ENCODE measurements at regions not wholly inside any gene's neighbourhood (a gene's known extent, or its start where the extent isn't known, plus 50 kb on each side); places are given as distances from the start of the nearest gene placed in this dataset.

DNA sequence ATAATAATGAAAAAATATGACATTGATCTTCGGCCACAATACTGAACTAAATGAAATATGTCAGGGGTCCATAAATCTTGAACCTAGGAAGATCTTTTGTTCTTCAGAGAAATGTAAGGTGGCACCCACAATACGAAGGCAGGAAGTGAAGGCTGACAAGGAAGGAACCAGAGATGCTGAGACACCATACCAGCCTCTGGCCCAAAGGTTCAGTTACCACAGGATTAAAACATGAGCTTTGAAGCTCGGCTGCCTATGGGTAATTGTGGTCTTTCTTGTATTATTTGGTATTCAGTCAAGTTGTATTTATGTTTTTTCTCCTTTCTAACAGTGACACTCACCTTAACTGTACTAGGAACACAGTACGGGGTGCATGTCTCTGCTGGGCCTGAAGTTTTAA is 448.8 kb upstream of the SETBP1 start:
- Histone ChIP-seq H3K9me3 (ENCODE audit: insufficient read depth, low read depth, low read length) (no peaks in the 10 kb centered on the region), H3K9ac (ENCODE audit: low read length) (no peak overlapping the region), H4K20me1 (ENCODE audit: insufficient read depth, low read length) (no peaks in the 10 kb centered on the region), H3K4me1 (ENCODE audit: insufficient read depth, low read length) (no peaks in the 10 kb centered on the region), H3K4me3 (ENCODE audit: insufficient read depth, low read depth, low read length) (no peak overlapping the region), H2AFZ (ENCODE audit: low read depth, low read length) (no peak overlapping the region), H3K4me2 (ENCODE audit: low read length) (no peak overlapping the region), H3K36me3 (ENCODE audit: insufficient read depth, low read length) (no peaks in the 10 kb centered on the region), H3K27me3 (ENCODE audit: insufficient read depth, low read length) (no peaks in the 10 kb centered on the region), H3K27ac (ENCODE audit: low read depth, low read length) (no peak overlapping the region), H3K79me2 (ENCODE audit: insufficient read depth, low read length) (no peaks in the 10 kb centered on the region)
- DNase-seq (ENCODE audit: low read depth) (no peak), FAIRE-seq (no peak)
- Mint-ChIP-seq H3K27me3 (ENCODE audit: low read depth, unreplicated experiment) (no peaks in the 10 kb centered on the region), H3K9me3 (ENCODE audit: unreplicated experiment) (no peaks in the 10 kb centered on the region), H3K27ac (ENCODE audit: unreplicated experiment) (no peak overlapping the region), H3K4me1 (ENCODE audit: low read depth, unreplicated experiment) (peaks cover 7% of the 10 kb centered on the region), H3K36me3 (ENCODE audit: low read depth, unreplicated experiment) (no peaks in the 10 kb centered on the region), H3K4me3 (ENCODE audit: unreplicated experiment) (no peak overlapping the region)
- TF ChIP-seq, protein P1, sequence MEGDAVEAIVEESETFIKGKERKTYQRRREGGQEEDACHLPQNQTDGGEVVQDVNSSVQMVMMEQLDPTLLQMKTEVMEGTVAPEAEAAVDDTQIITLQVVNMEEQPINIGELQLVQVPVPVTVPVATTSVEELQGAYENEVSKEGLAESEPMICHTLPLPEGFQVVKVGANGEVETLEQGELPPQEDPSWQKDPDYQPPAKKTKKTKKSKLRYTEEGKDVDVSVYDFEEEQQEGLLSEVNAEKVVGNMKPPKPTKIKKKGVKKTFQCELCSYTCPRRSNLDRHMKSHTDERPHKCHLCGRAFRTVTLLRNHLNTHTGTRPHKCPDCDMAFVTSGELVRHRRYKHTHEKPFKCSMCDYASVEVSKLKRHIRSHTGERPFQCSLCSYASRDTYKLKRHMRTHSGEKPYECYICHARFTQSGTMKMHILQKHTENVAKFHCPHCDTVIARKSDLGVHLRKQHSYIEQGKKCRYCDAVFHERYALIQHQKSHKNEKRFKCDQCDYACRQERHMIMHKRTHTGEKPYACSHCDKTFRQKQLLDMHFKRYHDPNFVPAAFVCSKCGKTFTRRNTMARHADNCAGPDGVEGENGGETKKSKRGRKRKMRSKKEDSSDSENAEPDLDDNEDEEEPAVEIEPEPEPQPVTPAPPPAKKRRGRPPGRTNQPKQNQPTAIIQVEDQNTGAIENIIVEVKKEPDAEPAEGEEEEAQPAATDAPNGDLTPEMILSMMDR (IDR thresholded peaks at IDR 0.05; ENCODE audit: insufficient read depth, low read depth, low read length): no peak
- no peak for TF ChIP-seq EZH2 (IDR thresholded peaks at IDR 0.05; ENCODE audit: insufficient read depth, low read length)

DNA sequence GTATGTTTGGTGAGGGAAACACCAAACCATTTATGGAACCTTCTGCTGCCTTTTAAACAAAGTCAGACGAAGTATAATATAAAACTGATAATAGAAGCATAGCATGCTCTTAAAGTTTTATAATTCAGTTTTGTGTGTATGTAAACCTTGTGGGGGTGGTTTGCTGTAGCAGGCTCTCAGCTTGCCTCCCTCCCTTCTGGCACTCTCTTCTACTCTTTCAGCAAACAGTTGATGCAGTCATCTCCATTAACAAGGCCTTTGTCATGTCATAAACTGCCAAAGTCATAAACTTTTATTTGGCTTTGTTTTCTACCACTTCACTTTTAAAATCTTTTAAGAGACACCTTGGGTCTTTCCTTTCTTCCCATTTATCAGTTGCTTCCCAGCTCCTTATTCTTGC is 448.2 kb upstream of the SETBP1 start:
- Histone ChIP-seq H3K4me3 (ENCODE audit: insufficient read depth, low read depth, low read length) (no peak overlapping the region), H3K9me3 (ENCODE audit: insufficient read depth, low read depth, low read length) (no peaks in the 10 kb centered on the region), H3K36me3 (ENCODE audit: insufficient read depth, low read length) (no peaks in the 10 kb centered on the region), H4K20me1 (ENCODE audit: insufficient read depth, low read length) (no peaks in the 10 kb centered on the region), H3K27me3 (ENCODE audit: insufficient read depth, low read length) (no peaks in the 10 kb centered on the region), H3K4me1 (ENCODE audit: insufficient read depth, low read length) (no peaks in the 10 kb centered on the region), H3K27ac (ENCODE audit: low read depth, low read length) (no peak overlapping the region), H3K4me2 (ENCODE audit: low read length) (no peak overlapping the region), H3K79me2 (ENCODE audit: insufficient read depth, low read length) (no peaks in the 10 kb centered on the region), H3K9ac (ENCODE audit: low read length) (no peak overlapping the region), H2AFZ (ENCODE audit: low read depth, low read length) (no peak overlapping the region)
- no peak for TF ChIP-seq EZH2 (IDR thresholded peaks at IDR 0.05; ENCODE audit: insufficient read depth, low read length)
- TF ChIP-seq, protein P1 (IDR thresholded peaks at IDR 0.05; ENCODE audit: insufficient read depth, low read depth, low read length): no peak
- FAIRE-seq: no peak
- Mint-ChIP-seq H3K9me3 (ENCODE audit: unreplicated experiment) (no peaks in the 10 kb centered on the region), H3K27me3 (ENCODE audit: low read depth, unreplicated experiment) (no peaks in the 10 kb centered on the region), H3K36me3 (ENCODE audit: low read depth, unreplicated experiment) (no peaks in the 10 kb centered on the region), H3K4me3 (ENCODE audit: unreplicated experiment) (no peak overlapping the region), H3K27ac (ENCODE audit: unreplicated experiment) (no peak overlapping the region), H3K4me1 (ENCODE audit: low read depth, unreplicated experiment) (peaks cover 7% of the 10 kb centered on the region)
- no peak for DNase-seq (ENCODE audit: low read depth)

DNA sequence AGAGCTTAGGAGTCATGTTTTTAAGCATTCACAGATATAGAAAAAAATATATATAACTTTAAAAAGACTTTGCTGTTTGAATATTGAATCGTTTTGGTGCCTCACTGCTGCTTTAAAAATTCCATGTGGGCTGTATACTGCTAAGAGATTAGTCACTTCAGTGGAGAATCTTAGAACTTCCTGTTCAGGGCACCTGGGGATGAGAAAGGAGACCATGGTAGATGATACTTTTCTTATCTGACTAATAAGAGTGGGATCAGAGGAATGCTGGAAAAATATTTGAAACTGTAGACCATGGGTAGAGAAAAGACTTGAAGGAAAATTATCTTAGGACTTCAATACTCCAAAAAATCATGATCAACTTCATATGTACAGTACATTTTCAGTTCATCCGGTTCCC is 442.2 kb upstream of the SETBP1 start:
- H3K27me3 Mint-ChIP-seq (ENCODE audit: low read depth, unreplicated experiment): no peaks in the 10 kb centered on the region
- no peaks in the 10 kb centered on the region for H3K36me3 Mint-ChIP-seq (ENCODE audit: low read depth, unreplicated experiment)
- Histone ChIP-seq H3K9ac (ENCODE audit: low read length) (no peak overlapping the region), H3K27ac (ENCODE audit: low read depth, low read length) (peak overlapping the region; percentile 36), H2AFZ (ENCODE audit: low read depth, low read length) (no peak overlapping the region), H3K4me1 (ENCODE audit: insufficient read depth, low read length) (peaks cover 5% of the 10 kb centered on the region), H3K9me3 (ENCODE audit: insufficient read depth, low read depth, low read length) (no peaks in the 10 kb centered on the region), H3K4me2 (ENCODE audit: low read length) (peak overlapping the region; percentile 49), H3K36me3 (ENCODE audit: insufficient read depth, low read length) (no peaks in the 10 kb centered on the region), H3K4me3 (ENCODE audit: insufficient read depth, low read depth, low read length) (no peak overlapping the region), H3K27me3 (ENCODE audit: insufficient read depth, low read length) (no peaks in the 10 kb centered on the region), H4K20me1 (ENCODE audit: insufficient read depth, low read length) (no peaks in the 10 kb centered on the region), H3K79me2 (ENCODE audit: insufficient read depth, low read length) (no peaks in the 10 kb centered on the region)
- TF ChIP-seq, protein P1 (IDR thresholded peaks at IDR 0.05; ENCODE audit: insufficient read depth, low read depth, low read length): no peak
- TF ChIP-seq EZH2 (IDR thresholded peaks at IDR 0.05; ENCODE audit: insufficient read depth, low read length): no peak
- H3K9me3 Mint-ChIP-seq (ENCODE audit: unreplicated experiment): no peaks in the 10 kb centered on the region
- DNase-seq (ENCODE audit: low read depth) (peak; percentile 36), FAIRE-seq (no peak)
- peaks cover 15% of the 10 kb centered on the region for H3K4me1 Mint-ChIP-seq (ENCODE audit: low read depth, unreplicated experiment)
- no peak overlapping the region for H3K27ac Mint-ChIP-seq (ENCODE audit: unreplicated experiment)
- no peak overlapping the region for H3K4me3 Mint-ChIP-seq (ENCODE audit: unreplicated experiment)
